ENCODE measurements at regions not wholly inside any gene's neighbourhood (a gene's known extent, or its start where the extent isn't known, plus 50 kb on each side); places are given as distances from the start of the nearest gene placed in this dataset.
"Not testable (repeated sequence)": the region's sequence is repeated elsewhere in the genome, so short reads cannot be mapped to it uniquely, and the experiment has no call there.

- H3K4me1 Mint-ChIP-seq: peaks cover 2 to 3% of the 10 kb centered on the region in 2 donors
- H3K4me3 Mint-ChIP-seq: no peak overlapping the region
- peaks cover 0 to 1% (median 0%) of the 10 kb centered on the region in 3 donors for H3K27me3 Mint-ChIP-seq (ENCODE audit: low read depth in 3 of 3)
- no peak overlapping the region for H3K27ac Mint-ChIP-seq
- no peak for DNase-seq
- H3K36me3 Mint-ChIP-seq: no peaks in the 10 kb centered on the region
- H3K9me3 Mint-ChIP-seq: no peaks in the 10 kb centered on the region
These were observed 215.1 kb upstream of the ZNF217 start for GRCh38 chr20:53808733-53809132.

GRCh38 chr20:53808302-53808701 lies 214.7 kb upstream of the ZNF217 start:
- H3K27me3 Mint-ChIP-seq (ENCODE audit: low read depth in 3 of 3); DNase-seq; H3K36me3 Mint-ChIP-seq; H3K27ac Mint-ChIP-seq; H3K4me3 Mint-ChIP-seq; H3K9me3 Mint-ChIP-seq; H3K4me1 Mint-ChIP-seq: not testable (repeated sequence)

- peak overlapping the region in 1 of 6 donors; percentile 54 for H3K27ac Mint-ChIP-seq
- no peaks in the 10 kb centered on the region for H3K27me3 Mint-ChIP-seq (ENCODE audit: low read depth in 3 of 3)
- H3K4me3 Mint-ChIP-seq: no peak overlapping the region
- no peaks in the 10 kb centered on the region for H3K4me1 Mint-ChIP-seq
- no peaks in the 10 kb centered on the region for H3K36me3 Mint-ChIP-seq
- no peak for DNase-seq
- H3K9me3 Mint-ChIP-seq: no peaks in the 10 kb centered on the region
These were observed 213.2 kb upstream of the ZNF217 start for GRCh38 chr20:53806683-53807401.

GRCh38 chr20:53805895-53806384 lies 212.3 kb upstream of the ZNF217 start:
- DNase-seq: no peak
- H3K4me1 Mint-ChIP-seq: no peaks in the 10 kb centered on the region
- no peaks in the 10 kb centered on the region for H3K27me3 Mint-ChIP-seq (ENCODE audit: low read depth in 3 of 3)
- no peaks in the 10 kb centered on the region for H3K36me3 Mint-ChIP-seq
- no peak overlapping the region for H3K4me3 Mint-ChIP-seq
- no peaks in the 10 kb centered on the region for H3K9me3 Mint-ChIP-seq
- H3K27ac Mint-ChIP-seq: no peak overlapping the region

- no peak for DNase-seq
- Mint-ChIP-seq H3K36me3 (no peaks in the 10 kb centered on the region), H3K27me3 (ENCODE audit: low read depth in 3 of 3) (no peaks in the 10 kb centered on the region), H3K4me1 (no peaks in the 10 kb centered on the region), H3K4me3 (no peak overlapping the region), H3K27ac (no peak overlapping the region), H3K9me3 (no peaks in the 10 kb centered on the region)
These were observed 211.6 kb upstream of the ZNF217 start for GRCh38 chr20:53804920-53805894.

- H3K27ac Mint-ChIP-seq: not testable (repeated sequence)
These were observed 210.7 kb upstream of the ZNF217 start for GRCh38 chr20:53804308-53804707.

GRCh38 chr20:53803492-53804155 lies 210.0 kb upstream of the ZNF217 start:
- Mint-ChIP-seq H3K9me3 (no peaks in the 10 kb centered on the region), H3K27me3 (ENCODE audit: low read depth in 3 of 3) (no peaks in the 10 kb centered on the region), H3K36me3 (no peaks in the 10 kb centered on the region), H3K27ac (no peak overlapping the region), H3K4me1 (no peaks in the 10 kb centered on the region), H3K4me3 (no peak overlapping the region)
- DNase-seq: no peak

More at GRCh38 chr20:53804308-53804707, 210.7 kb upstream of the ZNF217 start:
- not testable (repeated sequence) for H3K36me3 Mint-ChIP-seq; DNase-seq; H3K4me1 Mint-ChIP-seq; H3K9me3 Mint-ChIP-seq; H3K27me3 Mint-ChIP-seq (ENCODE audit: low read depth in 3 of 3); H3K4me3 Mint-ChIP-seq

GRCh38 chr20:53801609-53802370 lies 208.2 kb upstream of the ZNF217 start:
- Mint-ChIP-seq H3K4me3 (no peak overlapping the region), H3K9me3 (no peaks in the 10 kb centered on the region), H3K27ac (no peak overlapping the region), H3K36me3 (no peaks in the 10 kb centered on the region), H3K4me1 (no peaks in the 10 kb centered on the region), H3K27me3 (ENCODE audit: low read depth in 3 of 3) (no peaks in the 10 kb centered on the region)
- no peak for DNase-seq

- Mint-ChIP-seq H3K4me1 (no peaks in the 10 kb centered on the region), H3K4me3 (no peak overlapping the region), H3K27ac (no peak overlapping the region), H3K27me3 (ENCODE audit: low read depth in 3 of 3) (no peaks in the 10 kb centered on the region), H3K36me3 (no peaks in the 10 kb centered on the region), H3K9me3 (no peaks in the 10 kb centered on the region)
- no peak for DNase-seq
These were observed 207.4 kb upstream of the ZNF217 start for GRCh38 chr20:53800883-53801604.

GRCh38 chr20:53800418-53800817 lies 206.8 kb upstream of the ZNF217 start:
- DNase-seq: no peak
- no peaks in the 10 kb centered on the region for H3K4me1 Mint-ChIP-seq
- H3K27me3 Mint-ChIP-seq (ENCODE audit: low read depth in 3 of 3): no peaks in the 10 kb centered on the region
- H3K9me3 Mint-ChIP-seq: no peaks in the 10 kb centered on the region
- H3K27ac Mint-ChIP-seq: no peak overlapping the region
- no peak overlapping the region for H3K4me3 Mint-ChIP-seq
- no peaks in the 10 kb centered on the region for H3K36me3 Mint-ChIP-seq

GRCh38 chr20:53797085-53797484 lies 203.4 kb upstream of the ZNF217 start:
- Mint-ChIP-seq H3K27ac (no peak overlapping the region), H3K4me1 (no peaks in the 10 kb centered on the region), H3K4me3 (no peak overlapping the region), H3K36me3 (no peaks in the 10 kb centered on the region), H3K27me3 (ENCODE audit: low read depth in 3 of 3) (no peaks in the 10 kb centered on the region), H3K9me3 (no peaks in the 10 kb centered on the region)
- no peak for DNase-seq

GRCh38 chr20:53795170-53795569 lies 201.5 kb upstream of the ZNF217 start:
- no peaks in the 10 kb centered on the region for H3K36me3 Mint-ChIP-seq
- no peaks in the 10 kb centered on the region for H3K4me1 Mint-ChIP-seq
- no peak overlapping the region for H3K4me3 Mint-ChIP-seq
- no peak overlapping the region for H3K27ac Mint-ChIP-seq
- peaks cover 0 to 1% (median 0%) of the 10 kb centered on the region in 3 donors for H3K27me3 Mint-ChIP-seq (ENCODE audit: low read depth in 3 of 3)
- DNase-seq: no peak
- H3K9me3 Mint-ChIP-seq: no peaks in the 10 kb centered on the region
